NCI-H1105 treated with DMSO at 0.1 percent for 48 hours (cell line): ENCODE measurements at regions not wholly inside any gene's neighbourhood (a gene's known extent, or its start where the extent isn't known, plus 50 kb on each side); places are given as distances from the start of the nearest gene placed in this dataset.
A peak's percentile ranks its signal among the peaks of the same experiment; 100 is the strongest.

ENCODE experiments used
- DNase-seq: peaks from one replicate; lab custom pipeline; 2025; lab: John Stamatoyannopoulos, UW

- no peak for DNase-seq
Observed at GRCh38 chr5:10876006-10876744, 115.1 kb upstream of the DAP start.

- DNase-seq: no peak
Observed at GRCh38 chr5:10875201-10875768, 114.3 kb upstream of the DAP start.

GRCh38 chr5:10874541-10874940 is 113.5 kb upstream of the DAP start:
- no peak for DNase-seq

GRCh38 chr5:10870791-10871190 is 109.8 kb upstream of the DAP start:
- DNase-seq: no peak

GRCh38 chr5:10868956-10869355 is 107.9 kb upstream of the DAP start:
- DNase-seq: no peak

- no peak for DNase-seq
Observed at GRCh38 chr5:10867389-10868303, 106.6 kb upstream of the DAP start.

- DNase-seq: no peak
Observed at GRCh38 chr5:10866913-10867312, 105.9 kb upstream of the DAP start.

GRCh38 chr5:10863763-10864383 is 102.8 kb upstream of the DAP start:
- no peak for DNase-seq

- no peak for DNase-seq
Observed at GRCh38 chr5:10862085-10862484, 101.1 kb upstream of the DAP start.

GRCh38 chr5:10861423-10861790 is 100.4 kb upstream of the DAP start:
- DNase-seq: no peak

- no peak for DNase-seq
Observed at GRCh38 chr5:10860645-10861422, 99.8 kb upstream of the DAP start.

GRCh38 chr5:10860196-10860543 is 99.1 kb upstream of the DAP start:
- DNase-seq: no peak

- DNase-seq: no peak
Observed at GRCh38 chr5:10859393-10860195, 98.6 kb upstream of the DAP start.

- no peak for DNase-seq
Observed at GRCh38 chr5:10858945-10859344, 97.9 kb upstream of the DAP start.

GRCh38 chr5:10858307-10858706 is 97.3 kb upstream of the DAP start:
- DNase-seq: no peak

- DNase-seq: no peak
Observed at GRCh38 chr5:10857338-10857733, 96.3 kb upstream of the DAP start.

GRCh38 chr5:10856683-10857337 is 95.8 kb upstream of the DAP start:
- DNase-seq: peak; percentile 5

- DNase-seq: no peak
Observed at GRCh38 chr5:10856071-10856470, 95.0 kb upstream of the DAP start.

GRCh38 chr5:10854506-10855277 is 93.7 kb upstream of the DAP start:
- DNase-seq: no peak

- DNase-seq: no peak
Observed at GRCh38 chr5:10853154-10853553, 92.1 kb upstream of the DAP start.
